Stimulated activated CD8-positive, alpha-beta memory T cell treated with anti-CD3 and anti-CD28 coated beads, Interleukin-12 subunit alpha, Interleukin-12 subunit beta, amount 100 ng/mL, for 4 hours (primary cell): ENCODE measurements at regions not wholly inside any gene's neighbourhood (a gene's known extent, or its start where the extent isn't known, plus 50 kb on each side); places are given as distances from the start of the nearest gene placed in this dataset.
"Not testable (repeated sequence)": the region's sequence is repeated elsewhere in the genome, so short reads cannot be mapped to it uniquely, and the experiment has no call there.

ENCODE experiments used
- DNase-seq: peaks from one replicate; pipeline ENCODE4 v3.0.0-alpha.2; 2020; ENCODE audit warnings: low read depth

GRCh38 chr2:129799036-129799958 lies 180.2 kb upstream of the RAB6C start:
- no peak for DNase-seq

DNA sequence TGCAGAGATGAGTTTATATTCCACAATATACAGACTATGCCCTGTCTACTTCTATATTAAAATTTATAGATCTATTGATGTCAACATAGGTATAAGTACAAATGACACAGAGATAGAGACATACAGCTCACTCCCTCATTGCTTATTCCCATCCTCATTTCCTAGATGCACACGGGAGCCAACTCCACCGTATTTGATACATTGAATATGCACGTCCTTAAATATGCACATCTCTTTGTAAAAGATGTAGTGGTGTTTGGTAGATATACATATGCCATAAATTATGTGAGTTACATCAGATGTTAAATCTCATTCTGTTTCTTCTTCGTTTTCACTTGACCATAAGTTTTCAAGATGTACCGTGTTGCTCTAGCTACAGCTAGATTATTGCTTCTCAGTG lies 179.2 kb upstream of the RAB6C start:
- DNase-seq = no peak

DNA sequence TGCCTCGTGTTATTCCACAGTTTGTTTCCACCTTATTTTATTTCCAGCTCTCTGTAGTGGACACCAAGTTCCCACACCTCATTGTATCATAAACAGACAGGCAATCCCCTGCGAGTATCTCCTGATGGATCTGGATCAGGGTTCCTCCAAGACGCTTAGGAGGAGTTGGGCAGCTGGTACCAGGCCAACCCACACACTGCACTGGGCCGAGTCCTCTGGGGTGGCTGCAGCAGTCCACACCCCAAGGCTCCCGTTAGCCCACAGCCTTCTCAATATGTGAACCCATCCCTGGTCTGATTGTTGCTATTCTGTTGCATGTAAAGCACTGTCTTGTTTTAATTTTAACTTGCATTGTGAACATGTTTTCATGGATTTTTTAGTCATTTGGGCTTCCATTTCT lies 178.8 kb upstream of the RAB6C start:
- no peak for DNase-seq

GRCh38 chr2:129801575-129801974 lies 177.9 kb upstream of the RAB6C start:
- DNase-seq = no peak

DNA sequence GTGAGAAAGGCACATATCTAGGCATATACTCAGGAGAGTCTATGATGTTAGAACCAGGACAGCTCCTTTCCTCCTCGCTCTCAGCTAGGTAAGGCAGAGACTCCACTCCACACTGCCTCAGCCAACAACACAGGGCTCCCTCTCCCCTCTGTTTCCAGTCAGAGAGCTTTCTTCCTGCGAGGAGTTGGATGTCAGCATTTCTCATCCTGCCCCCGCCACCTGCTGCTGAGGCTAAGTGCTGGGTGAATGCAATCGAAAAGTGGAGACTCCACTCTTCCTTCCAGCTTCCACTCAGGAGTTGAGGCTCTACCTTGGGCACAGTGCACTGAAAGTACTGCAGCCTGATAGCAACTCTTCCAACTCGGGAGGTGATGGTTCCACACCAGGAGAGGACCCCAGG lies 177.2 kb upstream of the RAB6C start:
- no peak for DNase-seq

- no peak for DNase-seq
Observed at GRCh38 chr2:129803032-129803431, 176.4 kb upstream of the RAB6C start.

DNA sequence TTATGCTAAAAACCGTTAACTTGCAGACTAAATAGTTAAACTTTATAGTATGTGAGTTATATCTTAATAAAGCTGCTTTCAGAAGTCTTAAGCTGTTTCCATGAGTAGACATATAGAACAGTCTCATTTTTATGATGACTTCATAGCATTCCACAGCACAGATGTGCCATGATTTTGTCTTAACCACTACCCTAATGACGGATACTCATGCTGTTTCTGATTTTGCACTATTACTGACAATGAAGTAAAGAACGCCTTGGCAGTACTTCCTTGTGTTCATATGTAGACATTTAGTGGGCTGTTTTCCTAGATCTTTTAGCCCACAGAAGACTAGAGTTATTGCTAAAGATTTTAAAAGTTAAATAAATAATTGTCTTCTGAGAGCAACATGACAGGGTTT lies 175.6 kb upstream of the RAB6C start:
- no peak for DNase-seq

DNA sequence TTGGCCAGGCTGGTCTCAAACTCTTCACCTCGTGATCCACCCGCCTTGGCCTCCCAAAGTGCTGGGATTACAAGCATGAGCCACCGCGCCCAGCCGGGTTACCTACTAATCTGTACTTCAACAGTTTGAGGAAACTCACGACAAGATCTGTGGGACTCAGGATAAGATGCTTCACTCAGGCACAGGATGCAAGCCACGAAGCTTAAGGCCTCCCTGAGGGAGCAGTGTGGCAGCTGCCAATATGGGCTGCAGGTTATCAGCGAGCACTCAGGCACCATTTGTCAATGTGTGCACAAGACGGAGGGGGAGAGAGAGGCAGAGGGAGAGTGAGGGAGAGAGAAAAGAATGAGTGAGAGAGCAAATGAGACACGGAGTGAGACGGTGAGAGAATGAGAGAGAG lies 173.6 kb upstream of the RAB6C start:
- DNase-seq = no peak

DNA sequence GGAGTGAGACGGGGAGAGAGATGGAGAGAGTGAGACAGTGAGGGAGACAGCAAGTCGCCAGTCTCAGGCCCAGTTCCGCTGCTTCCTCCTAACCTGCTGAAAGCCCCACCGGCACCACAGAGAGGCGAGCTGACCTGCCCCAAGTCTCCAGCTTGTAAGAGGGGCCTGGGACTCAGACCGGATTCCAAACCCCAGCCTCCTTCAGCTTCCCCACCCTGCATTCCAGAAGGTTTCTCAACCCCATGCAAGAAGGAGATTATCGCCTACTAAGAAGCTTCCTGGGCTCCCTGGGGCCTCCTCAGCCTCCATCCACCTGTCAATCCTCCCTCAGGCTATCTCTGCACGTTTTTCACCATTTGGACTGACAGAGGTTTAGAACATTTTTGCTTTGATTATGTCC lies 173.1 kb upstream of the RAB6C start:
- no peak for DNase-seq

DNA sequence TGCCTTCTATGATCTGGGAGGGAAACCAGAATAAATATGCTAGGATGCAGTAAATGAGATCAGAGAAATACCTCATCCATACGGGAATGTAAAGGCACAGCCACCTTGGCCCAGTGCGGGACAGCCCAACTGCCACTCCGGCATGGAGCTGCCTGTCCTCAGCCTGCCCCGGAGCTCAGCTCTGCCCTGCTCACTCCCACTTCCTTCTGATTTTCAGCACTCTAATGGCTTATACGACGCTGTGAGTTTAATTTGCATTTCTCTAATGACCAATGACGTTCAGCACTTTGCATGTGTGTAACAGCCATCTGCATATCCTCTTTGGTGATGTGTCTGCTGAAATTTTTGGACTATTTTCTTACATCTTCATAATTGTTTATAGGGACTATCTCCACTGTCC lies 172.5 kb upstream of the RAB6C start:
- no peak for DNase-seq

GRCh38 chr2:129807642-129808338 lies 171.7 kb upstream of the RAB6C start:
- not testable (repeated sequence) for DNase-seq

DNA sequence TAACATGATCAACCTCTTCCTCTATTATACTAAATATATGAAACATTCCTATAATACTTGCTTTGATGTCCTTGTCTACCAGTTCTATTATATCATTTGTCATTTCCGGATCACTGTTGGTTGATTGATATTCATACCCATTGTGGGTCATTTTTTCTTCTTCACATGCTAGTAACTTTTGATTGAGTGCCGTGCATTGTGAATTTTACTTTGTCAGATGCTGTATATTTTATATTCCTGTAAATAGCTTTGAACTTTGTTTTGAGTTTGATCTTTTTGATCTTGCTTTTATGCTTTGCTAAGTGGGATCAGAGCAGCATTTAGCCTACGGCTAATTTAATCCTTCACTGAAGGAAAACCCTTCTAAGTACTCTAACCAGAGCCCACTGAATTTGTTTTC lies 168.9 kb upstream of the RAB6C start:
- no peak for DNase-seq

DNA sequence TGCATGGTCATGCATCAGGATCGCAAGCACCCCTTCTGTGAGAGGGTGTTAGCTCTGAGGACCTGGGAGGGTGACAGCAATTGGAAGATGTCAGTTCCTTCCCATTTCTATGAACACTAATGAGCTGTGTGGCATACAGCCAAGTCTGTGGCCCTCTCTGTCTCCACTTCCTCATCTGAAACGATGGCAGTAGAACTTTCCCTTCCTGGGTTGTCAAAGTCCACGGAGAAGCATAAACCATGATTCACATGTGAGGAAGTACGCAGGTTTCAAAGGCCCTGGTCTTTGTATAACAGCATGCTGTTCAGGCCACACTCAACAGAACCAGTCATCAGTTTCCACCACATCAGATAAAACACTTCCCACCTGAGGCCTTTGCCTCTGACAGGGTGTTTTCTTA lies 167.4 kb upstream of the RAB6C start:
- DNase-seq = no peak

DNA sequence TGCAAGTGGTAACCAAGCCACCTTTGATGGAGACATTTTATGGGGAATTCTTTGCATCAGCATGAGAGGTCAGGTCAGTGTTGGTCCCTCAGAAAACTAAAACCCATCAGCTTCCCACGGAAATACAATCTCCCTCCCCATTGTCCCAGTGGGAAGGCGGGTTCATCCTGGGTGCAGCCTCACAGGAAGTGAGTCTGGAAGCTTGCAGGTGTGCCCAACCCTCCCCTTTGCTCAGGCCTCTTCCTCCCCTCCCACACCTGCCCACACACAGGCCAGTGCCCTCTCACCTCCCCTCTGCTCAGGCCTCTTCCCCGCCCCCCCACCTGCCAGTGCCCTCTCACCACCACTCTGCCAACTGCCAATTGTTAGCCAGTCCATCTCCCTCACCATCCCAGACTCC lies 166.8 kb upstream of the RAB6C start:
- DNase-seq = no peak

GRCh38 chr2:129813404-129813803 lies 166.1 kb upstream of the RAB6C start:
- no peak for DNase-seq

DNA sequence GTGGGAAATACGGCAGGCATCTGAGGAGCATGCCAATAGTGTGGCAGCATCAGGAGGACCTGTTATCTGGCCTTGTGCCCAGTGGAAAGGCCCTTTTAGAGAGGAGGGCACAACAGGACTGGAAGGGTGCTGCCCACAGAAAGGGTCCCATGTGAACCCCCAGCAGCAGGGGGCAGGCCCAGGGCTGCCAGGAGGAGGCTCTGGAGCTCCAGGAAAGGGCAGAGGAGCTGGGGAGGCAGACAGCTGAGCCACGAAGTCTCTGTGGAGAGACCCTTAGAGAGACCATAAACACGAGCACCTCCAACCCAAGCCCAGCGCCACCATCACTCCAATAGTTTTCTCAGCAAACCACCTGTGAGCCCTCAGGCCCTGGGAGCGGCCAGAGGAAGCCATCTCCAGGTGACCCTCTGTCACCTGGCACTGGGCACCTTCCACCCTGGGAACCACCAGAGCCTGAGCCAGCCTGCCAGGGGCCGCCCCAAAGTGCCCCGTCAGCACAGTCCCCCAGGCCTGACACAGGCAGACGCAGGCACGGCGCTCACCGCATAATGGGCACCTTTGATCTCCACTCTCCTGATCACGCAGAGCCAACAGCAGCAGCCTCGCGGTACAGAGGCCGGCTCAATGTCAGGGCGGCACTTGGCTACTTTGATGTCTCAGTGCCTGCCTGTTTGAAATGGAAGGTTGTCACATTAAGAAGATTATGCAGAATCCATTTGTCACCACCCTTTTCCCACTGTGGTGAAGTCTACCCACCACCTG lies 162.5 kb upstream of the RAB6C start:
- DNase-seq = no peak

DNA sequence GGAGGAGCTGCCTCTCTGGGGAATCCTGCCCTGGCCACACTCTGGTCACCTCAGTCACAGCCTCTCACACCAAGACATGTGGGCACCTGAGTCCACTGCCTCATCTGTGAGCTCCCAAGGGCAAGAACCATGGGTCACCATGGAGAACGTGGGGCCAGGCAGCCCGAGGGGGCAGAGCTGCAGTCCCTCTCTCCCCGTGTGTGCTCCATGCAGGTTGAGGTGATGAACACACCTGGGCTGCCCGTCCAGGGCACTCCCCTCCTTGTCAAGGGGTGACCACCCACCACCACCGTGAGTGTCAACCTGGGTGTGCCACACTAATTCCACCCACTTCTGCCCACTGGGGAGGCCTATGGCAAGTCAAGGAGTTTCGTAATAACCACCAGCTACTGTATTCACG lies 159.6 kb upstream of the RAB6C start:
- no peak for DNase-seq

DNA sequence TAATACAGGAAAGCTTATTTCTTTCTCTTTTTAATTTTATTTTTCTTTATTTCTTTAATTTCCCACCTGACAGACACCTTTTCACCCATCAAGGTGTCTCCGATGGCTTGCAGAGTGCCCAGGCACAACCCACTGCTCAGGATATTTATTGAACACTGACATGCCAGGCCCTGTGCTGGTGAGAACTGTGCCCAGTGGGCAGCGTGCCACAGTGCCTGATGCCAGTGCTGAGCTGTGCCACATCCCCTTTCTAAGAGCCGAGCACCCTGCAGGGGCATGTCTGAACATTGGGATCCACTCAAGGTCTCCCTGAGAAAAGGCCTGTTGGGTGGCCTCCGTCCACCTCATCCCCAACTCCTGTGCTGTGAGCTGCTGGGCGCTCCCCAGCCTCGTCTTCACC lies 158.6 kb upstream of the RAB6C start:
- DNase-seq = no peak

DNA sequence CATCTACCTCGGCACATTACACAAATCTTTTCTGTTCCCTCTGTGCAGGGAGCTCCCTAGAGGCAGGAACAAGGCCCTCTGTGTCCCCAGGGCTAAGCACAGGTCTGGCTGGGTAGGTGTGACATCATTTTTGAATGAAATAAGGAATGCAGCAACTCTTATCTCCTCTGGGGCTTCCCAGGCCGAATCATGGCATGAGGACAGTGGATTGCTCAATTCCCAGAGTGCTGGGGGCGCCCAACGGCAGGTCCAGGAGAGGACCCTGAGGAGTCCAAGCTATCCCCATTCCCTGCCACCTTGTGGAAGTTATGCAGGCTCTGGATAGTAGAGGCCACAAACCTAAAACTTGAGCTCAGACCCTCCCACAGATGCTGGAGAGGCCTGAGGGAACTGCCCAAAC lies 158.0 kb upstream of the RAB6C start:
- DNase-seq = no peak

DNA sequence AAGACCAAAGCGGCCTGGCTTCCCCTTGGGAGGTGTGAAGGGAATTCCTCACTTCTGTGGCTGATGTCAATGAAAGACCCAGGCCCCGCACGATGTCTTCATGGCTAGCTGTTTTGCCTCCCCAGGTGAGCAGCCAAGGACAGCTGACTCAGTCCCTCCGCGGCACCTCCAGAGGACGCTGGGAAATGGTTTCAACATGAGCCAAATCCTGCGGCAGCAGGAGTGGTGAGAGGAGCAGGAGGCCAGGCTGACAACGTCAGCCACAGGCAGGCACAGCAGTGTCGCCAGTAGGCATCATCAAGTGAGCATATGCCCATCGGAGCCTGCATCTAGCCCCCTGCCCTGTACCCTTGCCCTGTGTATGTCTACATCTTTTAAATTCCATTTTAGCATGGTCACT lies 156.4 kb upstream of the RAB6C start:
- DNase-seq = no peak

DNA sequence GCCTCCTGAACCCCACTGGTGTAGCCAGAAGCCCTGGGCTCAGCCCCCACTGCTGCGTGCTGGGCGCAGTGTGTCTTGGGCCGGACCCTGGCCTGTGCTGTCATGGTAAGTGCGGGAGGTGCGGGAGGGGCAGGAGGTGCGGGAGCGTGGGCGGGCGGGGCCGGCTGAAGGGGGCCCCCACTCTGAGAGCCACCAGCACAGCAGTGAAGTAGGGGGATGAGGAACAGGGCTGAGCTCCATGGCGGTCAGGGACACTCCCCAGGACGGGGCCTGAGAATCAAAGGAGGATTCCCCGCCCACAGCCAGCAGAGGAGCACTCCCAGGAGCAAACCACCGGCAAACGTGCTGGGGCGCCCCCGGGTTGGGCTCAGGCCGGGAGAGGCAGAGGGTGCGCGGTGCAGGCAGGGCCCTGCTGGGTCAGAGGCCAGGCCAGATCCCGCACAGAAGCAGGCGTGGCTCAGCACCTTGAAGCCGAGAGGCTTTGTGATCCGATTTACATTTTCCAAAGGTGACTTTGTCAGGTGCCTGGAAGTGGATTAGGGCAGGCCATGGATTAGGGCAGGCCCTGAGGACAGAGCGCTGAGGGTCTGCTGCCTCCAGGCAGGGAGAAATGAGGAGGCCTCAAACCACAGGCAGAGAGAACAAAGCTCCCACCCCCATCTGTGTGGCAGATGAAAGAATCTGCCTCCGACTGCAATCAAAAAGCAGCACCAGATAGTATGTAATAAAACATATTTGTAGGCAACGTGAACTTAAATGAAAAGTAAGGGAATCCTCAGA lies 152.0 kb upstream of the RAB6C start:
- DNase-seq = no peak

- no peak for DNase-seq
Observed at GRCh38 chr2:129828792-129829191, 150.7 kb upstream of the RAB6C start.
